Jurkat, Clone E6-1 (cell line): ENCODE measurements at regions not wholly inside any gene's neighbourhood (a gene's known extent, or its start where the extent isn't known, plus 50 kb on each side); places are given as distances from the start of the nearest gene placed in this dataset.
"Not testable (repeated sequence)": the region's sequence is repeated elsewhere in the genome, so short reads cannot be mapped to it uniquely, and the experiment has no call there.

Source experiments
- DNase-seq: peaks from one replicate; pipeline ENCODE4 v3.0.0-alpha.2; 2011; ENCODE audit warnings: low read depth, low spot score
- H3K4me3 ChIP-seq: 2 replicates; pipeline ENCODE4 v1.5.1; 2011; ENCODE audit warnings: mild to moderate bottlenecking, low read length, control low read depth, moderate library complexity

DNA sequence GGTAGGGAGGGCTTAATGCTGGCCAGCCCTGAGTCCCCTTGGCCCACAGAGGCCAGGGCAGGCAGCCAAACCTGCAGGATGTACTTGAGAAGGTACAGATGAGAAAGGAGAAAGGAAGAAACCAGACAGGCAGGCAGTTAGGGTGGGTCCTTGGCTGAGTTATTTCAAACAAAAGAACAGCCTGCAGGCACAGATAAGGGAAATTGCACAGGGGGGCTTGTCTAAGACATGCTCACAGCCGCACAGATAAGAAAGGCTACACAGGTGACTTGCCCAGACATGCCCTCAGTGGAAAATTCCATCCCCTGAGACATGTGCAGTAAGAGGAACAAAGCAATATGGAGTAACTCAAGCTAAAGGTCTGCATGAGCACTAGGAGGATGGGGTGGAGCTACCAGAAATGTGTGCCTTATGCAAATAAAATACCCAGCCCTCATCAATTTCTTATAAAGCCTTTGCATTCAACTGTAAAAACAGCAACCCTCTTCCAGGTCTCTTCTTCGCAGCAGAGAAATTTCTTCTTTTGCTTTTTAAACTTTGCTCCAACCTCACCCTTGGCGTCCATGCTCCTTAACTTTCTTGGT is 158.2 kb upstream of the RGS6 start:
- peak; percentile 19 for DNase-seq
- no peak overlapping the region for H3K4me3 ChIP-seq

DNA sequence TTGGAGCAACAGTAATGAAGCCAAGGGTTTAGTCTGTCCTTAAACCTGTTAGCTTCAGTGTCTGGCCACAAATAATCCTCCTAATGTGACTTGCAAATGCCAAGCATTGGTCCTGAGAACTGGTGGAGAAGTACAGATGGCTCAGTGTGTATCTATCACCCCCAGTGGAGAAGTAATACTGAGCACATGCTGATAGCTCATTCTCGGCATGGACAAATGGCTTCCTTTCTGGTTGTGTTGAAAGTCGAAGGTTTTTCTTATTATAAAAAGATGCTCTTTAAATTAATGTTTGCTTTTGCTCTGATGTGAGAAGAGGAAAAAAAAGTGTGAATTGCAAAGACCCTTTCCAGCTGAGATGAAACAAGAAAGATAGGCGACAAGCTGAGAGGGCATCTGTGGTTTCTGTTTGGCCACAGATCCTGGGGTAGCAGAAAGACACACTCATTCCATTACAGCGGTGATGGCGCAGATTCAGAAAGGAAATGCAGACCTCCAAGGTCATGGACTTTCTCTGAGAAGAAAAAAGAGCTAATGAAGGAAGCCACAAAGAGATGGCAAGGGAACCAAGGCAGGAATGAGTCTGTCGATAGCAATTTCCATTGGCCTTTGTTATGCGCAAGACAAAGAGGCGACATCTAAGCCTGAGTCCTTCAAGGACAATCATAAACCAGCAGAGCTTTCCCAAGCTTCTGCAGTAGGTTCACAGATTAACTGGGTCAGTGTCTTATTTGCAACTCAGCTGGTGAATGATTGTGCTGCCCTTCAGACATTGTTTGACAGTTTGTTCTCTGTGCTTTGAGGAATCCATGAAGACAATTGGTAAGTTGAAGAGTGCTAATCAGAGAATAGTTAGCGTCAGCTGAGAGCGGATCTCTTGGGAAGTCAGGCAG is 155.5 kb upstream of the RGS6 start:
- peak; percentile 16 for DNase-seq
- H3K4me3 ChIP-seq: no peak overlapping the region

DNA sequence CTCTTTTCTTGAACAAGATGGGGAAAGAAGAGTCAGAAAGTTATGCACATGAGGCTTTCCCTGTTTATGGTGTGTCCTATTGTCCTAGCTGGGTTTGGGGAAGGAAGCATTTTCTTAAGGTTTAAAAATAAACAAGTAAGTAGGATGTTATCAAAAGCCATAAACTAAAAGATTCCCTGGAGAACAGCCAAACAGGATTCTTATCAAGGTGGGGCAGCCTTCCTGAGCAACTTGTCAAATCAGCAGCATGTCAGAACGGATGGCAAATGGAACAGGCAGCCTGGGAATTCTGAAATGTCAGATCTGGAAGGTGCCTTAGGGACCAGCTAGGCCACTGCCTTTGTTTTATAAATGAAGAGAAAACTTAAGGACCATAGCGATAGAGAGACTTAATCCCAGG is 152.2 kb upstream of the RGS6 start:
- DNase-seq: no peak
- H3K4me3 ChIP-seq: no peak overlapping the region

DNA sequence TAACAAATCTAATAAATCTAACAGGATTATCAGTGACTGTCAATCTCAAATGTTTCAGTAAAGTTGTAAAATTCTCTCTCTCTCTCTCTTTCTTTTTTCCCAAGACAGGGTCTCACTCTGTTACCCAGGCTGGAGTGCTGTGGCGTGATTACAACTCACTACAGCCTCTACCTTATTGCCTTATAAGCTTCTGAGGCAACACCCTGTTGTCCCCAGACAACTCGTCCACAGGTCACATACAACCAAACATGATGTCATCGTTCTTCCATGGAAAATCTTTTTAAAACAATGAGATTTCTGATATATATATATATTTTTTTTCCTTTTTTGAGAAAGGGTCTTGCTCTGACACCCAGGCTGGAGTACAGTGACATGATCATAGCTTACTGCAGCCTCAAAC is 151.4 kb upstream of the RGS6 start:
- H3K4me3 ChIP-seq: no peak overlapping the region
- no peak for DNase-seq

DNA sequence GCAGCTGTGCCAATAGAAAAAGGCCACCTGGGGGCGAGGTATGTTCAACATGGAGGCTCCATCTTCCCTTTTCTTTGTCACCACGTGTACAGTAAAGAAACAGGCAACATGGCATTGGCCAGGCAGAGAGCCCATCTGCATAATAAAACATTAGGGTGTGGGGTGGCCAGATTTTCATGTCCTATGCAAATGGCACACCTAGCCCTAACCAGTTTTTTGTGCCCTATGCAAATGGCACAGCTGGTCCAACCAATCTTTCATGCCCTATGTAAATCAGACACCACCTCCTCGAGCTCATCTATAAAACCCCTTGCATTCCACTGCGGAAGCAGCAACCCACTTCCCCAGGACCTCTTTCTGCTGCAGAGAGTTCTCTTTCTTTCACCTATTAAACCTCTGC is 149.1 kb upstream of the RGS6 start:
- DNase-seq: no peak

DNA sequence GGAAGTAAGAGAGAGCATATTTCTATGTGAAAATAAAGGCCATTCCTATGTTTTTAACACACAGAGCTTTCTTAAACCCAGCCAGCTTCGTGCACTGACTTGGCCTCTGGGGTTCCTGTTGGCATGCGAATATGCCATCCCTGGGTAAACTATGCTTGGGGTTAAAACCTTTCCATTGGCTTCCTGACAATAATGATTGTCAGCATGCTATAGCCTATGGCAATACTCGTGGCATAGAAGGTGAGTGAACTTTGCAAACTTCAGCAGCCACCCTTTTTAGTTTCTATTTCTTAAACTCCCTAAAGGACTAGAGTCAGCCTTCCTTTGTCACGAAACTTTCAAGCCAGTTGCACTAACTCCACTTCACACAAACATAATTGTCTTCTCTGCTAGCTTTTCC is 148.4 kb upstream of the RGS6 start:
- no peak for DNase-seq

More for the DNA sequence above, 149.1 kb upstream of the RGS6 start:
- no peak overlapping the region for H3K4me3 ChIP-seq

DNA sequence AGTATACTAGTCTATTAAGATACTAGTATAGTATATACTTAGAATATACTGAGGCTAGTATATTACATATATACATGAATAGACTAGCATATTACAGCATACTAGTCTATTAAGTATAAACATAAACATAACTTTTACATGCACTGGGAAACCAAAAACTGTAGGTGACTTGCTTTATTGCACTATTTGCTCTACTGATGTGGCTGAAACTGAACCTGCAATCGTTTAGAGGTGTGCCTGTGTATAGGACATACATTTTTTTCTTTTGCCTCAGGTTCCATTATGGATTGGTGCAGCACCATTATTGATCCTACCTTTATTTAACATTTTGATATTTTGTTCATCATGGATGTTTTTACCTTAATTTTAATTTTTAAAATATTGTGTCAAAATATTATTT is 143.2 kb upstream of the RGS6 start:
- DNase-seq: no peak
- H3K4me3 ChIP-seq: no peak overlapping the region

More for the DNA sequence above, 148.4 kb upstream of the RGS6 start:
- H3K4me3 ChIP-seq: no peak overlapping the region

DNA sequence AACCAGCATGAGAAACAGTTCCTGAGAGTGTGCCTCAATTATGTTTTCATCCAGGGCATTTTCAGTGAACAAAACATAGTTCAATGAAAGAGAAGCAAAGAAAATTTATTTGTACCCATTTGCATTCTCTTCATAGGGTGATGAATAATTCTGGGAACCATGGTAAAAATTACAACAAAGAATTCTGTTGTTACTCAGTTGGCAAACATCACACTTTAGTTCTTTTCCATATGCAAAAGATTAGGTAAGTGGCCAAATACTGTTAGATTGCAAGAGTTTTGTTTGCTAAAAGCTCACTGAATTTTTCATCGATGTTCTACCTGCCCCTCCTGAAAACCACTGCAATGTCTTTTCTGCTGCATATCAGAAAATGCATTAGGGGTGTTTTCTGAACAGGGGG is 132.4 kb upstream of the RGS6 start:
- H3K4me3 ChIP-seq: no peak overlapping the region
- no peak for DNase-seq

DNA sequence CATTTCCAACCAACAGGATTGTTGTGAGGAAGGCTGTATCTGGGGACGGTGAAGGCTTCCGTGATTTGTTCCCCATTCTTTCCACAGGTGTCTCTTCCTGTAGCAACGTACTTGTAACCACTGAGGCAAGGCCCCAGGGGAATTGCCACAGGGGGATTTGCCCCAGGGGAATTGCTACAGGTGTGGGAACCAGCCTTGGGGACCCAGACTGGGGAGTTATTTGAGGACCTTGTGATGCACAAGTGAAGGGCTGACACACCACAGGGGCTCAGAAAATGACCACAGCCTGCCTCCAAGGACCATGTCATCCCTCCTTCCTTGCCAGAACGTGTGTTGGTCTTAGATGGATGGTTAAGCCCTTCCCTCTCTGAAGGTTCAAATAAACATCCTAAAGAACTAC is 131.4 kb upstream of the RGS6 start:
- DNase-seq: no peak

DNA sequence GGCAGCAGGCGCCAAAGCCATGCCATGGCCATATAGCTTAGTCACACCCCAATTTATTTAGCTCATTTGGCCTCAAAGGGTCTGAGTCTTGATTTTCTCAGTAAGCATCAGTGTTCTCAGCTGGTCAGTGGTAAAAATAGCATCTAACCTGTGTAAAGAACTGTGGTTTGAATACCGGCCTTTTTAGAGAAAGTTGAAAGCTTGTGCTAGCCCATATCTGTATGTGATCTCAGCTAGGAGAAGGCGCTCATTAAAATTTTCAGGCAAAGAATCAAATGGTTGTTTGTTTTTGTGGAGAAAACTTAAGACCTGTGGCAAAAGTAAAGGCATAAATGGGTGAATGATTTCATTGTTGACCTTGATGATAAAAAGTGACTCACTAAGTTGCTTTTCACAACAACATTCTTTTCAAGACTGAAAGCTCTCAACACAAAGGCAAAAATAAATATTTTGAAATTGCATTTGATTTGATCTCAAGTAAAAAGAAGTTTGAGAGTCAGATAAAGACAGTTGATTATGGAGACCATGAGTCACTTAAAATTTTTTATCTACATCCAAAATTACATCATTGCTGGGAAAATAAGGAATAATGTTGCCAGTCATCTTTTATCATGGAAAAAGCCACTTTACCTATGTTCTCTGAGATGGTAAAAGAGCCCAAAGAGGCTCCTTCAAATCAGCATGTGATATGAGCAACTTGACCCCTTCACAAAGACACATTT is 128.5 kb upstream of the RGS6 start:
- no peak for DNase-seq
- H3K4me3 ChIP-seq: no peak overlapping the region

More for the DNA sequence above, 131.4 kb upstream of the RGS6 start:
- H3K4me3 ChIP-seq: no peak overlapping the region

DNA sequence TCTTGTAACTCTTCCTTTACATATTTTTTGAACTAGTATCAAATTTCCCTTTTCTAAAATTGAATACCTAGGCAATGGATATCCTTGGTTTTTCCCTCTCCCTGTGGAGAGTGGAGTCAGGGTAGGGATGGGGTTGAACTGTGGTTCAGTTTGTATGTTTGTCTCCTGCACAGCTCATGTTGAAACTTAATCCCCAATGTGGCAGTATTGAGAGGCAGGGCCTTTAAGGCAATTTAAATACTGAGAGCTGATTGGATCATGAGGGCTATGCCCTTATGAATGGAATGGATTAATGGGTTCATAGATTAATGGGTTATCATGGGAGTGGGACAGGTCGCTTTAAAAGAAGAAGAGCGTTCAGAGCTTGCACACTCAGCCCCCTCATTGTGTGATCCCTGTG is 127.2 kb upstream of the RGS6 start:
- DNase-seq: no peak

DNA sequence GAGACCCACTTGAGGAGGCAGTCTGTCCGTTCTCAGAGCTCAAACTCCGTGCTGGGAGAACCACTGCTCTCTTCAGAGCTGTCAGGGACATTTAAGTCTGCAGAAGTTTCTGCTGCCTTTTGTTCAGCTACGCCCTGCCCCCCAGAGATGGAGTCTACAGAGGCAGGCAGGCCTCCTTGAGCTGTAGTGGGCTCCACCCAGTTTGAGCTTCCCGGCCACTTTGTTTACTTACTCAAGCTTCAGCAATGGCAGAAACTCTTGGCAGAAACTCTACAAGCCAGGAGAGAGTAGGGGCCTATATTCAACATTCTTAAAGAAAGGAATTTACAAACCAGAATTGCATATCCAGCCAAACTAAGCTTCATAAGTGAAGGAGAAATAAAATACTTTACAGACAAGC is 125.2 kb upstream of the RGS6 start:
- DNase-seq: not testable (repeated sequence)

More for the DNA sequence above, 127.2 kb upstream of the RGS6 start:
- H3K4me3 ChIP-seq: no peak overlapping the region

DNA sequence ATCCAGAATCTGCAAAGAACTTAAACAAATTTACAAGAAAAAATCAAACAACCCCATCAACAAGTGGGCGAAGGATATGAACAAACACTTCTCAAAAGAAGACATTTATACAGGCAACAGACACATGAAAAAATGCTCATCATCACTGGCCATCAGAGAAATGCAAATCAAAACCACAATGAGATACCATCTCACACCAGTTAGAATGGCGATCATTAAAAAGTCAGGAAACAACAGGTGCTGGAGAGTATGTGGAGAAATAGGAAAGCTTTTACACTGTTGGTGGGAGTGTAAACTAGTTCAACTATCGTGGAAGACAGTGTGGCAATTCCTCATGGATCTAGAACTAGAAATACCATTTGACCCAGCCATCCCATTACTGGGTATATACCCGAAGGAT is 121.4 kb upstream of the RGS6 start:
- not testable (repeated sequence) for DNase-seq, H3K4me3 ChIP-seq

More for the DNA sequence above, 125.2 kb upstream of the RGS6 start:
- H3K4me3 ChIP-seq: not testable (repeated sequence)

DNA sequence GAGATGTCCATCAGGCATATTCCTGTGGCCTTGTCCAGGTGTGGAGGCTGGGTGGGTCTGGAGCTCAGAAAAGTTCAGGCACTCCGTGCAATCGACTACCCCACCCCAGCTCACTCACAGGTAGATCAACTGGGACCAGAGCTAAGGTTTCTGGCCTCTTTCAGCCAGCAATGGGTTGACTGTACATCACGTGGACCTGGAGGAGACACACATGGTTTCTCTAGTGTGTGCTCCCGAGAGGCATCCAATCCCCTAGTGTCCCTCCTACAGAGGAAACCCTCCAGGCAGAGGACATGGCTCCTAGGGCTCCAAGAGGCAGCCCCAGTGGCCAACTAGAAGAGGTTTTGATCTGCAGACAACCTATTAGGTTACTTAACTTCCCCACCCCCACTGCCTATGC is 119.5 kb upstream of the RGS6 start:
- no peak overlapping the region for H3K4me3 ChIP-seq
- DNase-seq: no peak

DNA sequence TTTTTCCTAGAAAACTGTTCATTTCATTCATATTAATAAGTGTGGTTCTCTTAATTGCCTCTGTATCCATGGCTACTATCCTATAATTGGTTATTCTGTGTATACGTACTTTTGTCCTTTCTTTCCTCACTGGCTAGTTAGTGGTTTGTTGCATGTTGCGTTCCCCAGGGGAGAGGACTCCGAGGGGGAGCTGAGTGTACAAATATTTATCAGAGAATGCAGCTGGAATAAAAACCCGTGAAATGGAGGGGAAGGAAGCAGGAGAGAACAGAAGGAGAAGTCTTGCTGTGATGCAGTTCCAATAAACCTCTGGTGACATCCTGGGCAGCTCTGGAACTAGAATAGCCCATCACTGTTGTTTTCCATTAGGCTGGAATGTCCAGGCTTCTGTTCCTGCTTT is 117.1 kb upstream of the RGS6 start:
- no peak overlapping the region for H3K4me3 ChIP-seq
- DNase-seq: no peak

DNA sequence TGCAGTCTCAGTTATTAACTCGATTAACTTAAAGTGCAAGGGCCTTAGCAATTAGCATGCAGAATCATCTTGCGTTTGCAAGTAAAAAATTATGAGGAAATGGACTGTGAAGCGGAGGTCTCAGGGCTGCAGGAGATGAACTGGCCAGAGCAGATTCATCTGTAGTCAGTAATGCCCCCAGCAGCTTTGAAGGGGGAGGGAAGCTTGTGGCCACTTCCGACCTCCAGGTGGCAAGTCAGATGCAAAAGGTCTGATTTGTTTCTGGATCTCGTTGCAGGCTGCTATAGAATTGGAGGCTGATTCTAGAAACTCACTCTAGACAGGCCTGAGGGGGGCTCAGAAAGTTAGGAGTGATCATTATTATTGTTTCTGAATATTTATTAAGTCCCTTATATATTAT is 107.4 kb upstream of the RGS6 start:
- no peak for DNase-seq
- H3K4me3 ChIP-seq: no peak overlapping the region

DNA sequence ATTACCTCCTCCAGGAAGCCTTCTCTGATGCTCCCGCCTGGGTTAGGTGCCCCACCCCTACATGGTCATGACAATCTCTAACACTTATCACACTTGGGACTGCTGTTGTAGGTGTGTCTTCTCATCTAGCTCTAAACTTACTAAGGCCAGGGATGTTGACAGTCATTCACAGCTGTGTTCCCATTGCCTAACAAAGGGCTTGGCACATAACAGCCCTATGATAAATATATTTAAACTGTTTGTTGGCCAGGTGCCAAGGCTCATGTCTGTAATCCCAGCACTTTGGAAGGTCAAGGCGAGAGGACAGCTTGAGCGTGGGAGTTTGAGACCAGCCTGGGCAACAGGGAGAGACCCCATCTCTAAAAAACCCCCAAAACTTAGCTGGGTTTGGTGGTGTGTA is 98.8 kb upstream of the RGS6 start:
- H3K4me3 ChIP-seq: no peak overlapping the region
- DNase-seq: no peak

DNA sequence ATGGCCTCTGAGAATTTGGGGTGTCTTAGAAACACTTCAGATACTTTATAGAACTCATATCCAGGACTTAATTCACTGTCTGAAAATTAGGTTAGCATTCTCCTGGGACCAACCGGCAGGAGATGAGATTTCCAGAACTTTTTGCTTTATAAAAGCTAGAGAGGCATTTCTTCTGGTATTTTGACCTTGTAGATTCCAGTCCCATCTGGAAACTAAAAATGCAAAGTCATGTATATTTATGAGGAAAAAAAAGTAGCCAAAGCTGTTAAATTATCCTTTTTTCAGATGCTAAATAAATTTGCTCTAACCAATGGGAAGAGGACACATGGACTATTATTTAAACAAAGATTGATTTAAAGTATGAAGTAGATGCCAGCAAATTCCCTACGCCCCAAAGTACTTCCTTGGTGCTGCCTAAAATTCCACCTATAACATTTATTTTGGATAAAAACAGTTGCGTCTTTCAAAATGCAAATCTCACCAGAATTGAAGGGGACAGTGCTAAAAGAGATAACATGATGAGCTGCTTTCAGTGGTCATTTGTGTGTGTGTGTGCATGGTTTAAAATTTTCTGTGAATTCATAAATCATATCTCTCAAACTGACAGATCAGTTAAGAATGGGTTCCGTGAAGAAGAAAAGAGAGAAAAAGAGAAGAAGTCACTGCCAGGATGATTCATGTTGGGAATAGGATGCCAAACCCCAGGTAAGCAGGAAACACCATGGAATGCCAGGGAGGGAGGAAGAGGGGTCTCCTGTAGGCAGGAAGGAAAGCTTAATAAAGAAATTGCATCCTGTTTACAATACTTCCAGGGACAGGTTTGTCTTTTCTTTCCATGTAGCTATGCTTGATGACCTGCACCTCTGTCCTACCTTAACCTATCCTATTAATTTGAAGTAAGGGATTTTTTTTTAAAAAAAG is 97.7 kb upstream of the RGS6 start:
- no peak for DNase-seq
- no peak overlapping the region for H3K4me3 ChIP-seq

DNA sequence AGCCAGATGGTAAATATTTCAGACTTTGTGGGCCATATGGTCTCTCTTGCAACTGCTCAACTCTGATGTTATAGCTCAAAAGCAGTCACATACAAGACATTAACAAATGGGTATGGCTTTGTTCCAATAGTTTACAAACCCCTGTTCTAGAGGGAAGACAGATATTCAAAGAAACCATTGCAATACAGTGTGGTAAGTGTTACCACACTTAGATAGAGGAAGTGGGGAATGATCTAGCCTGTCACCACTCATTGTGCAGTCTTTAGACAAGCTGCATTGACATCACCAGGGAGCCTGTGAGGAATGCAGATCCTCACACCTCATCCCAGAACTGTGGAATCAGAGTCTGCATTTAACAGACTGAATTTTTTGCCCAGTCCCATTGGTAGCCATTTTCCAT is 80.0 kb upstream of the RGS6 start:
- peak; percentile 31 for DNase-seq
- H3K4me3 ChIP-seq: no peak overlapping the region
